Subcutaneous abdominal adipose tissue (tissue), 5 donors: ENCODE measurements at regions not wholly inside any gene's neighbourhood (a gene's known extent, or its start where the extent isn't known, plus 50 kb on each side); places are given as distances from the start of the nearest gene placed in this dataset.
"Not testable (repeated sequence)": the region's sequence is repeated elsewhere in the genome, so short reads cannot be mapped to it uniquely, and the experiment has no call there.

Experiments
- H3K27ac ChIP-seq: one replicate; pipeline ENCODE4 v1.7.0; 2013; ENCODE audit warnings: low read depth, mild to moderate bottlenecking, inconsistent platforms, low read length, moderate library complexity
- H3K27me3 ChIP-seq, 5 donors: one replicate each; pipeline ENCODE4 v1.7.0; 2013; ENCODE audit warnings: low read length in 5 of 5, inconsistent platforms in 1 of 5; ENCODE audit not compliant: control insufficient read depth in 5 of 5, insufficient read depth in 4 of 5
- H3K36me3 ChIP-seq, 5 donors: one replicate each; pipeline ENCODE4 v1.7.0; 2013; ENCODE audit warnings: low read length in 5 of 5; ENCODE audit not compliant: control insufficient read depth in 5 of 5, insufficient read depth in 5 of 5
- H3K4me1 ChIP-seq, 5 donors: one replicate each; pipeline ENCODE4 v1.7.0; 2013; ENCODE audit warnings: low read length in 5 of 5, mild to moderate bottlenecking in 3 of 5, moderate library complexity in 1 of 5; ENCODE audit not compliant: control insufficient read depth in 5 of 5, insufficient read depth in 5 of 5
- H3K4me3 ChIP-seq, 5 donors: one replicate each; pipeline ENCODE4 v1.7.0; 2013; ENCODE audit warnings: low read length in 5 of 5, low read depth in 1 of 5
- H3K9ac ChIP-seq, 5 donors: one replicate each; pipeline ENCODE4 v1.7.0; 2013; ENCODE audit warnings: low read length in 5 of 5, mild to moderate bottlenecking in 4 of 5, moderate library complexity in 3 of 5
- H3K9me3 ChIP-seq, 5 donors: one replicate each; pipeline ENCODE4 v1.7.0; 2013; ENCODE audit warnings: low read length in 5 of 5; ENCODE audit not compliant: control insufficient read depth in 5 of 5
- donor health status: healthy.
- donor health status: healthy.
- donor health status: healthy.
- donor health status: healthy.
- donor health status: healthy.

- H3K9ac ChIP-seq = no peak overlapping the region
- H3K9me3 ChIP-seq = no peaks in the 10 kb centered on the region
- no peak overlapping the region for H3K4me3 ChIP-seq
- no peak overlapping the region for H3K27ac ChIP-seq
- H3K27me3 ChIP-seq = no peaks in the 10 kb centered on the region
- H3K4me1 ChIP-seq = no peaks in the 10 kb centered on the region
- H3K36me3 ChIP-seq = no peaks in the 10 kb centered on the region
Measured at GRCh38 chr13:108049211-108049610, 166.1 kb downstream of the LIG4 start.

- no peaks in the 10 kb centered on the region for H3K27me3 ChIP-seq
- no peaks in the 10 kb centered on the region for H3K36me3 ChIP-seq
- no peak overlapping the region for H3K4me3 ChIP-seq
- no peaks in the 10 kb centered on the region for H3K4me1 ChIP-seq
- no peaks in the 10 kb centered on the region for H3K9me3 ChIP-seq
- no peak overlapping the region for H3K9ac ChIP-seq
- no peak overlapping the region for H3K27ac ChIP-seq
Measured at GRCh38 chr13:108044954-108045353, 170.4 kb downstream of the LIG4 start.

- H3K4me1 ChIP-seq, H3K27me3 ChIP-seq, H3K4me3 ChIP-seq, H3K9ac ChIP-seq, H3K36me3 ChIP-seq, H3K27ac ChIP-seq, H3K9me3 ChIP-seq: not testable (repeated sequence)
Measured at GRCh38 chr13:108042866-108043265, 172.5 kb downstream of the LIG4 start.

- H3K27ac ChIP-seq = no peak overlapping the region
- no peaks in the 10 kb centered on the region for H3K9me3 ChIP-seq
- no peaks in the 10 kb centered on the region for H3K4me1 ChIP-seq
- H3K27me3 ChIP-seq = no peaks in the 10 kb centered on the region
- H3K36me3 ChIP-seq = no peaks in the 10 kb centered on the region
- H3K9ac ChIP-seq = no peak overlapping the region
- H3K4me3 ChIP-seq = no peak overlapping the region
Measured at GRCh38 chr13:108037348-108037747, 178.0 kb downstream of the LIG4 start.

- no peaks in the 10 kb centered on the region for H3K27me3 ChIP-seq
- H3K36me3 ChIP-seq = no peaks in the 10 kb centered on the region
- H3K4me1 ChIP-seq = no peaks in the 10 kb centered on the region
- no peaks in the 10 kb centered on the region for H3K9me3 ChIP-seq
- H3K4me3 ChIP-seq = no peak overlapping the region
- H3K27ac ChIP-seq = no peak overlapping the region
- no peak overlapping the region for H3K9ac ChIP-seq
Measured at GRCh38 chr13:108036411-108036932, 178.9 kb downstream of the LIG4 start.

- no peaks in the 10 kb centered on the region for H3K27me3 ChIP-seq
- H3K36me3 ChIP-seq = no peaks in the 10 kb centered on the region
- H3K27ac ChIP-seq = no peak overlapping the region
- no peak overlapping the region for H3K9ac ChIP-seq
- no peaks in the 10 kb centered on the region for H3K9me3 ChIP-seq
- no peak overlapping the region for H3K4me3 ChIP-seq
- no peaks in the 10 kb centered on the region for H3K4me1 ChIP-seq
Measured at GRCh38 chr13:108034909-108035410, 180.4 kb downstream of the LIG4 start.

GRCh38 chr13:108033800-108034707, 181.3 kb downstream of the LIG4 start:
- Histone ChIP-seq H3K27me3 (no peaks in the 10 kb centered on the region), H3K9me3 (no peaks in the 10 kb centered on the region), H3K27ac (no peak overlapping the region), H3K36me3 (no peaks in the 10 kb centered on the region), H3K9ac (no peak overlapping the region), H3K4me1 (no peaks in the 10 kb centered on the region), H3K4me3 (no peak overlapping the region)

GRCh38 chr13:108031865-108032264, 183.5 kb downstream of the LIG4 start:
- Histone ChIP-seq H3K4me1 (no peaks in the 10 kb centered on the region), H3K9ac (no peak overlapping the region), H3K9me3 (no peaks in the 10 kb centered on the region), H3K27me3 (no peaks in the 10 kb centered on the region), H3K36me3 (no peaks in the 10 kb centered on the region), H3K4me3 (no peak overlapping the region), H3K27ac (no peak overlapping the region)

- Histone ChIP-seq H3K27me3 (no peaks in the 10 kb centered on the region), H3K4me1 (no peaks in the 10 kb centered on the region), H3K9me3 (no peaks in the 10 kb centered on the region), H3K9ac (no peak overlapping the region), H3K4me3 (no peak overlapping the region), H3K27ac (no peak overlapping the region), H3K36me3 (no peaks in the 10 kb centered on the region)
Measured at GRCh38 chr13:108030769-108031168, 184.6 kb downstream of the LIG4 start.

GRCh38 chr13:108026680-108027410, 188.5 kb downstream of the LIG4 start:
- no peaks in the 10 kb centered on the region for H3K27me3 ChIP-seq
- H3K27ac ChIP-seq = no peak overlapping the region
- H3K4me1 ChIP-seq = no peaks in the 10 kb centered on the region
- no peak overlapping the region for H3K9ac ChIP-seq
- no peak overlapping the region for H3K4me3 ChIP-seq
- H3K36me3 ChIP-seq = no peaks in the 10 kb centered on the region
- no peaks in the 10 kb centered on the region for H3K9me3 ChIP-seq
